ENCODE measurements at regions not wholly inside any gene's neighbourhood (a gene's known extent, or its start where the extent isn't known, plus 50 kb on each side); places are given as distances from the start of the nearest gene placed in this dataset.

GRCh38 chr22:23399367-23400285 is 180.5 kb downstream of the IGLL1 start:
- no peak overlapping the region for H3K27ac ChIP-seq
- H3K4me3 ChIP-seq (IDR thresholded peaks at IDR 0.05; ENCODE audit: insufficient read depth, low read depth, low read length) = no peak overlapping the region
- no peaks in the 10 kb centered on the region for H3K27me3 ChIP-seq (ENCODE audit: insufficient read depth, low read depth)
- H3K9ac ChIP-seq = no peak overlapping the region
- H2AFZ ChIP-seq (ENCODE audit: low read depth) = no peak overlapping the region
- no peak overlapping the region for H3K4me2 ChIP-seq
- H3K79me2 ChIP-seq (ENCODE audit: insufficient read depth, low read depth) = no peaks in the 10 kb centered on the region
- H4K20me1 ChIP-seq (ENCODE audit: insufficient read depth) = no peaks in the 10 kb centered on the region
- TF ChIP-seq CTCF (conservative IDR thresholded peaks at IDR 0.05; ENCODE audit: low read depth, low read length) = no peak
- no peaks in the 10 kb centered on the region for H3K36me3 ChIP-seq (ENCODE audit: insufficient read depth)
- H3K4me1 ChIP-seq (ENCODE audit: low read depth, poor library complexity, severe bottlenecking) = peaks cover 8% of the 10 kb centered on the region

GRCh38 chr22:23398701-23399366 is 181.3 kb downstream of the IGLL1 start:
- no peak overlapping the region for H3K9ac ChIP-seq
- no peak overlapping the region for H3K27ac ChIP-seq
- H3K4me2 ChIP-seq = no peak overlapping the region
- H2AFZ ChIP-seq (ENCODE audit: low read depth) = no peak overlapping the region
- H3K36me3 ChIP-seq (ENCODE audit: insufficient read depth) = no peaks in the 10 kb centered on the region
- peaks cover 8% of the 10 kb centered on the region for H3K4me1 ChIP-seq (ENCODE audit: low read depth, poor library complexity, severe bottlenecking)
- H3K79me2 ChIP-seq (ENCODE audit: insufficient read depth, low read depth) = no peaks in the 10 kb centered on the region
- H3K4me3 ChIP-seq (IDR thresholded peaks at IDR 0.05; ENCODE audit: insufficient read depth, low read depth, low read length) = no peak overlapping the region
- no peaks in the 10 kb centered on the region for H4K20me1 ChIP-seq (ENCODE audit: insufficient read depth)
- no peak for TF ChIP-seq CTCF (conservative IDR thresholded peaks at IDR 0.05; ENCODE audit: low read depth, low read length)
- H3K27me3 ChIP-seq (ENCODE audit: insufficient read depth, low read depth) = no peaks in the 10 kb centered on the region

- TF ChIP-seq CTCF (conservative IDR thresholded peaks at IDR 0.05; ENCODE audit: low read depth, low read length) = no peak
- Histone ChIP-seq H3K4me1 (ENCODE audit: low read depth, poor library complexity, severe bottlenecking) (peaks cover 4% of the 10 kb centered on the region), H2AFZ (ENCODE audit: low read depth) (no peak overlapping the region), H3K9ac (no peak overlapping the region), H3K27me3 (ENCODE audit: insufficient read depth, low read depth) (no peaks in the 10 kb centered on the region), H3K4me3 (IDR thresholded peaks at IDR 0.05; ENCODE audit: insufficient read depth, low read depth, low read length) (no peak overlapping the region), H3K27ac (no peak overlapping the region), H3K36me3 (ENCODE audit: insufficient read depth) (no peaks in the 10 kb centered on the region), H3K4me2 (no peak overlapping the region), H3K79me2 (ENCODE audit: insufficient read depth, low read depth) (no peaks in the 10 kb centered on the region), H4K20me1 (ENCODE audit: insufficient read depth) (no peaks in the 10 kb centered on the region)
Measured at GRCh38 chr22:23397613-23398567, 182.2 kb downstream of the IGLL1 start.

- H3K4me3 ChIP-seq (IDR thresholded peaks at IDR 0.05; ENCODE audit: insufficient read depth, low read depth, low read length) = no peak overlapping the region
- no peaks in the 10 kb centered on the region for H3K27me3 ChIP-seq (ENCODE audit: insufficient read depth, low read depth)
- no peak overlapping the region for H2AFZ ChIP-seq (ENCODE audit: low read depth)
- TF ChIP-seq CTCF (conservative IDR thresholded peaks at IDR 0.05; ENCODE audit: low read depth, low read length) = no peak
- H3K27ac ChIP-seq = no peak overlapping the region
- no peaks in the 10 kb centered on the region for H3K79me2 ChIP-seq (ENCODE audit: insufficient read depth, low read depth)
- no peak overlapping the region for H3K4me2 ChIP-seq
- no peaks in the 10 kb centered on the region for H4K20me1 ChIP-seq (ENCODE audit: insufficient read depth)
- peaks cover 4% of the 10 kb centered on the region for H3K4me1 ChIP-seq (ENCODE audit: low read depth, poor library complexity, severe bottlenecking)
- no peaks in the 10 kb centered on the region for H3K36me3 ChIP-seq (ENCODE audit: insufficient read depth)
- H3K9ac ChIP-seq = no peak overlapping the region
Measured at GRCh38 chr22:23397008-23397612, 183.0 kb downstream of the IGLL1 start.
